ENCODE measurements at regions not wholly inside any gene's neighbourhood (a gene's known extent, or its start where the extent isn't known, plus 50 kb on each side); places are given as distances from the start of the nearest gene placed in this dataset.
A peak's percentile ranks its signal among the peaks of the same experiment; 100 is the strongest.

DNA sequence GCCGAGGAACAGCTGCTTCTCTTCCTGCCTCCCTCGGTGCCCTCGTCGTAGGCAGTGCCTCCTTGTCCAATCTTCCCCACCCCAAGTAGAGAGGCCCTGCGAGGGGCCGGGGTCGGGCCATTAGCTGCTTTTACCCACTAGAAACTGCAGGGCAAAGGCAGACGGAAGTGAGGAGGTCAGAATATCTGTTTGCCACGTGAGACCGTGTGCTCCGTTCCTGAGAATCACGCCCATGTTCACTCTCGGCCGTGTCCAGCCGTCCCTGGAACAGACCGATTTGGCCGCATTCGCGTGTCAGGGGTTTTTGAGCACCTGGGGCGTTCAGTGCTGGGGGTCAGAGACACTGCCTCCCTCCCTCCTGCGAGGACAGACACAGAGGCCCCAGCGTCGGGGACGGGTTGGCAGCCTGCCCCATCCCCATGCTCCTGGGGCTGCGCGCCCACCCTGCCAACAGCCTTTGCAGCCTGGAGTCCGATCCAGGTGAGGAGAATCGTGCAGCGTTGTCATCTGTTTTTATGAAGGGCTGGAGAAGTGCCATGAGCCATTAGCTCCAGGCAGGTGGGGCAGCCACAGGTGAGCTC lies 982.2 kb downstream of the BRD1 start:
- Mint-ChIP-seq H3K27me3 (ENCODE audit: low read depth in 2 of 2) (peaks cover 0 to 16% of the 10 kb centered on the region in 2 donors), H3K4me1 (peaks cover 4 to 17% of the 10 kb centered on the region in 2 donors), H3K27ac (no peak overlapping the region), H3K36me3 (no peaks in the 10 kb centered on the region), H3K4me3 (no peak overlapping the region), H3K9me3 (no peaks in the 10 kb centered on the region)
- Histone ChIP-seq H3K27me3 (ENCODE audit: control insufficient read depth, insufficient read depth, low read length) (no peaks in the 10 kb centered on the region), H3K36me3 (ENCODE audit: control insufficient read depth, insufficient read depth, low read length) (no peaks in the 10 kb centered on the region), H3K27ac (ENCODE audit: low read length) (no peak overlapping the region), H3K4me1 (ENCODE audit: control insufficient read depth, insufficient read depth, low read length) (no peaks in the 10 kb centered on the region), H3K4me3 (ENCODE audit: low read length) (no peak overlapping the region), H3K9me3 (ENCODE audit: control insufficient read depth, insufficient read depth, low read length) (no peaks in the 10 kb centered on the region)
- ATAC-seq, result no peak
- no peak for DNase-seq
- intact Hi-C loops (cut with micrococcal nuclease), result no loop called here
- TF ChIP-seq, protein P1, sequence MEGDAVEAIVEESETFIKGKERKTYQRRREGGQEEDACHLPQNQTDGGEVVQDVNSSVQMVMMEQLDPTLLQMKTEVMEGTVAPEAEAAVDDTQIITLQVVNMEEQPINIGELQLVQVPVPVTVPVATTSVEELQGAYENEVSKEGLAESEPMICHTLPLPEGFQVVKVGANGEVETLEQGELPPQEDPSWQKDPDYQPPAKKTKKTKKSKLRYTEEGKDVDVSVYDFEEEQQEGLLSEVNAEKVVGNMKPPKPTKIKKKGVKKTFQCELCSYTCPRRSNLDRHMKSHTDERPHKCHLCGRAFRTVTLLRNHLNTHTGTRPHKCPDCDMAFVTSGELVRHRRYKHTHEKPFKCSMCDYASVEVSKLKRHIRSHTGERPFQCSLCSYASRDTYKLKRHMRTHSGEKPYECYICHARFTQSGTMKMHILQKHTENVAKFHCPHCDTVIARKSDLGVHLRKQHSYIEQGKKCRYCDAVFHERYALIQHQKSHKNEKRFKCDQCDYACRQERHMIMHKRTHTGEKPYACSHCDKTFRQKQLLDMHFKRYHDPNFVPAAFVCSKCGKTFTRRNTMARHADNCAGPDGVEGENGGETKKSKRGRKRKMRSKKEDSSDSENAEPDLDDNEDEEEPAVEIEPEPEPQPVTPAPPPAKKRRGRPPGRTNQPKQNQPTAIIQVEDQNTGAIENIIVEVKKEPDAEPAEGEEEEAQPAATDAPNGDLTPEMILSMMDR (IDR thresholded peaks at IDR 0.05), result no peak
- WGBS (ENCODE audit: insufficient coverage), result 87% methylated on average over 29 of the region's 29 CpGs

DNA sequence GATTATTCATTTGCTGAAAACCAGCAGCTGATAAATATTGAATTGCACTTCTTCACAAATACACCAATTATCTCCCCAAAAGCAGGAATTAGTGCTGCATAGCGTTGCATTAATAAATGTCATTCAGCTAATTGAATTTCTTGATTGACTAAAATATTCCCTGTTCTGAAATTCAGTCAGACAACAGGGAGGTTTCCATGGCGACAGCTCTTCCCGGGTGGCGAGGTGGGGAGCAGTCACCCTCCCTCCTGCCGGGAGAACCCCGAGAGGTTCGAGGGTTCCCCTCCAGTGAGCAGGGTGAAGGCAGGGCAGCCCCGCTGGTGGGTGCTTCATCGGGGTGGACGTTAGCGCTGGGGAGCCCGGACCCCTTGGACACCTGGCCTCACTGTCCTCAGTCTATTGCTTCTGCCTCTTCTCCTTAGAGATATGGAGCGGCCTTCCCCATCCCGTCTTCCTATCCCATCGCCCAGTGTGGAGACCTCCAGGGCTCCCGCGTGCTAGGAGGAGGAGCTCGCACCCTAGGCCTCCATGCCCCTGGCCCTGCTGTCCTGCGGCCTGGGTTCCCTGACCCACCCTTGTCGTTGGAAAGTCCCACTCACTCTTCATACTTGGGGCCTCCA lies 983.5 kb downstream of the BRD1 start:
- H3K27me3 Mint-ChIP-seq (ENCODE audit: low read depth in 2 of 2), result peaks cover 0 to 16% of the 10 kb centered on the region in 2 donors
- TF ChIP-seq, protein P1 (IDR thresholded peaks at IDR 0.05), result no peak
- no peaks in the 10 kb centered on the region for H3K9me3 Mint-ChIP-seq
- peaks cover 4 to 17% of the 10 kb centered on the region in 2 donors for H3K4me1 Mint-ChIP-seq
- H3K27me3 ChIP-seq (ENCODE audit: control insufficient read depth, insufficient read depth, low read length), result no peaks in the 10 kb centered on the region
- no peaks in the 10 kb centered on the region for H3K9me3 ChIP-seq (ENCODE audit: control insufficient read depth, insufficient read depth, low read length)
- H3K36me3 Mint-ChIP-seq, result no peaks in the 10 kb centered on the region
- DNase-seq, result no peak
- no peak overlapping the region for H3K27ac ChIP-seq (ENCODE audit: low read length)
- H3K36me3 ChIP-seq (ENCODE audit: control insufficient read depth, insufficient read depth, low read length), result no peaks in the 10 kb centered on the region
- H3K27ac Mint-ChIP-seq, result no peak overlapping the region
- intact Hi-C loops (cut with micrococcal nuclease), result no loop called here
- H3K4me3 ChIP-seq (ENCODE audit: low read length), result no peak overlapping the region
- H3K4me1 ChIP-seq (ENCODE audit: control insufficient read depth, insufficient read depth, low read length), result no peaks in the 10 kb centered on the region
- WGBS (ENCODE audit: insufficient coverage), result 90% methylated on average over 20 of the region's 20 CpGs
- H3K4me3 Mint-ChIP-seq, result no peak overlapping the region
- ATAC-seq, result no peak

DNA sequence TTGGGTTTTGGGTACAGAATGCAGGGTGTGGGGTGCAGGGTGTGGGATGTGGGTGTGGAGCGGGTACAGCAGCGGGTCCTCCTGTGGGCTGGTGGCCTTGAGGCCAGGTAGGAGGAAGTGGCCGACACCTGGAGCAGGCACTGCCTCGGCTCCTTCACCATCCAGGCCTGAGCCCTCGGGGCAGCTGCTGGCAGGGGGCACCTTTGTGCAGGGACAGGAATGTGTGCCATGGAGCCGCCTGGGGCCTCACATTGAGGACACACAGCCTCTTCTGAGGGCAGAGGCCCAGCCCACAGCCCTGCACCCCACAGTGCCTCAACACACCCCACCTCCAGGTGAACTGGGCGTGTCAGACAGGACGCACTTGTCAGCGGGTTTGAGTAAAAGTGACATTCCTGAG lies 984.0 kb downstream of the BRD1 start:
- TF ChIP-seq, protein P1 (IDR thresholded peaks at IDR 0.05), result no peak
- no peaks in the 10 kb centered on the region for H3K36me3 Mint-ChIP-seq
- 61% methylated on average over 8 of the region's 9 CpGs for WGBS (ENCODE audit: insufficient coverage)
- ATAC-seq, result no peak
- H3K9me3 ChIP-seq (ENCODE audit: control insufficient read depth, insufficient read depth, low read length), result no peaks in the 10 kb centered on the region
- H3K4me3 Mint-ChIP-seq, result no peak overlapping the region
- peaks cover 4 to 17% of the 10 kb centered on the region in 2 donors for H3K4me1 Mint-ChIP-seq
- H3K4me1 ChIP-seq (ENCODE audit: control insufficient read depth, insufficient read depth, low read length), result no peaks in the 10 kb centered on the region
- no peak overlapping the region for H3K27ac ChIP-seq (ENCODE audit: low read length)
- DNase-seq, result no peak
- no peaks in the 10 kb centered on the region for H3K27me3 ChIP-seq (ENCODE audit: control insufficient read depth, insufficient read depth, low read length)
- no peak overlapping the region for H3K4me3 ChIP-seq (ENCODE audit: low read length)
- intact Hi-C loops (cut with micrococcal nuclease), result no loop called here
- H3K9me3 Mint-ChIP-seq, result no peaks in the 10 kb centered on the region
- H3K27me3 Mint-ChIP-seq (ENCODE audit: low read depth in 2 of 2), result peaks cover 0 to 16% of the 10 kb centered on the region in 2 donors
- no peaks in the 10 kb centered on the region for H3K36me3 ChIP-seq (ENCODE audit: control insufficient read depth, insufficient read depth, low read length)
- no peak overlapping the region for H3K27ac Mint-ChIP-seq

DNA sequence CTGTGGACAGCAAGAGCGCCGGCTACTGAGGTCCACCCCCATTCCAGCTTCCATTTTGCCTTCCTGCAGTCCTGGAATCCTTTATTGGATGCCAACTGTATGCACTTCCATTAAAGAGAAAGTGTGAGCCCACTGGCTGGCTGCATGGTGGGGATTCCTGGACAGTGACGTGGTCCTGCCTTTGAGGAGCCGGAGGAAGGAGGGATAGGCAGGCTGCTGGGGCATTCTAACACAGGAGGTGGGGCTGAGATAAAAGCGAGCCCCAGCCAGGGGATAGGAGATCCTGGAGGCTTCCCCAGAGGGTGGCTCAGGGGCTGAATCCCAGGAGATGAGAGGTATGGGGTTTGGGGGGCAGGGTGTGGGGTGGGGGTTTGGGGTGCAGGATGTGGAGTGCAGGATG lies 984.7 kb downstream of the BRD1 start:
- Mint-ChIP-seq H3K27ac (peak overlapping the region in 1 of 2 donors; percentile 66), H3K4me3 (no peak overlapping the region), H3K36me3 (no peaks in the 10 kb centered on the region), H3K9me3 (no peaks in the 10 kb centered on the region), H3K27me3 (ENCODE audit: low read depth in 2 of 2) (peaks cover 0 to 16% of the 10 kb centered on the region in 2 donors), H3K4me1 (peaks cover 4 to 17% of the 10 kb centered on the region in 2 donors)
- H3K4me1 ChIP-seq (ENCODE audit: control insufficient read depth, insufficient read depth, low read length), result no peaks in the 10 kb centered on the region
- H3K27me3 ChIP-seq (ENCODE audit: control insufficient read depth, insufficient read depth, low read length), result no peaks in the 10 kb centered on the region
- intact Hi-C loops (cut with micrococcal nuclease), result no loop called here
- TF ChIP-seq, protein P1 (IDR thresholded peaks at IDR 0.05), result no peak
- no peak overlapping the region for H3K27ac ChIP-seq (ENCODE audit: low read length)
- no peaks in the 10 kb centered on the region for H3K9me3 ChIP-seq (ENCODE audit: control insufficient read depth, insufficient read depth, low read length)
- ATAC-seq (no peak), DNase-seq (no peak)
- no peak overlapping the region for H3K4me3 ChIP-seq (ENCODE audit: low read length)
- no peaks in the 10 kb centered on the region for H3K36me3 ChIP-seq (ENCODE audit: control insufficient read depth, insufficient read depth, low read length)
- 86% methylated on average over 5 of the region's 5 CpGs for WGBS (ENCODE audit: insufficient coverage)
